ENCODE measurements at regions not wholly inside any gene's neighbourhood (a gene's known extent, or its start where the extent isn't known, plus 50 kb on each side); places are given as distances from the start of the nearest gene placed in this dataset.

DNA sequence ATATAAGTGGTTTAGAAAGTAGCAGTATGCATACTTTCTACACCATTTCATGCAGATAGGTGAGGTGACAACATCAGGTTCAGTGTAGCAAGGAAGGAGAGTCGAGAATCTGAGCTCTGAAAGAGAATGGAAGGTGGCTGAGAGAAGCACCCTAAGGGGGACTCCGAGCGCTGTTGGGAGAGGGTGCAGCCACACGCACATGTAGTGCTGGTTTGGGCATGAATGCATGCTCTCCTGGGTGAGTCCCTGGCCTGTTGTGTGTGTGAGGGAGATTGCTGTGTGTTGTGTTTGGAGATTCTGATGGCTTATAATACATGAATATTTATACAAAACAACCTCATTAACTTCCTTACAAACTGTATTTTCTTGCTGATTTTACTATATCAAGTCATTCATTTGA lies 180.3 kb upstream of the LRIG3 start:
- Histone ChIP-seq H3K4me1 (ENCODE audit: insufficient read depth, low read length, poor library complexity, severe bottlenecking) (no peaks in the 10 kb centered on the region), H3K4me3 (ENCODE audit: low read depth, low read length, poor library complexity, severe bottlenecking) (no peak overlapping the region), H3K27ac (ENCODE audit: low read depth, low read length, poor library complexity, severe bottlenecking) (no peak overlapping the region), H3K79me2 (ENCODE audit: insufficient read depth, low read depth, low read length) (no peaks in the 10 kb centered on the region), H3K9me3 (ENCODE audit: low read length) (no peaks in the 10 kb centered on the region), H3K9me2 (ENCODE audit: insufficient read depth, low read length) (no peaks in the 10 kb centered on the region), H4K20me1 (ENCODE audit: insufficient read depth, low read length) (no peaks in the 10 kb centered on the region), H2AFZ (ENCODE audit: low read length) (no peak overlapping the region), H3K4me2 (ENCODE audit: low read length) (no peak overlapping the region), H3K36me3 (ENCODE audit: insufficient read depth, low read length) (no peaks in the 10 kb centered on the region)
- no TSS peak for BruUV-seq (replicated peaks)
- no peak for DNase-seq (ENCODE audit: low spot score)
- ChIA-PET CTCF (ENCODE audit: unreplicated experiment) (no interaction called here), POLR2A (no interaction called here)
- TF ChIP-seq EZH2phosphoT487 (IDR thresholded peaks at IDR 0.05; ENCODE audit: borderline replicate concordance, low read depth, low read length) = no peak
- TF ChIP-seq, protein P1, sequence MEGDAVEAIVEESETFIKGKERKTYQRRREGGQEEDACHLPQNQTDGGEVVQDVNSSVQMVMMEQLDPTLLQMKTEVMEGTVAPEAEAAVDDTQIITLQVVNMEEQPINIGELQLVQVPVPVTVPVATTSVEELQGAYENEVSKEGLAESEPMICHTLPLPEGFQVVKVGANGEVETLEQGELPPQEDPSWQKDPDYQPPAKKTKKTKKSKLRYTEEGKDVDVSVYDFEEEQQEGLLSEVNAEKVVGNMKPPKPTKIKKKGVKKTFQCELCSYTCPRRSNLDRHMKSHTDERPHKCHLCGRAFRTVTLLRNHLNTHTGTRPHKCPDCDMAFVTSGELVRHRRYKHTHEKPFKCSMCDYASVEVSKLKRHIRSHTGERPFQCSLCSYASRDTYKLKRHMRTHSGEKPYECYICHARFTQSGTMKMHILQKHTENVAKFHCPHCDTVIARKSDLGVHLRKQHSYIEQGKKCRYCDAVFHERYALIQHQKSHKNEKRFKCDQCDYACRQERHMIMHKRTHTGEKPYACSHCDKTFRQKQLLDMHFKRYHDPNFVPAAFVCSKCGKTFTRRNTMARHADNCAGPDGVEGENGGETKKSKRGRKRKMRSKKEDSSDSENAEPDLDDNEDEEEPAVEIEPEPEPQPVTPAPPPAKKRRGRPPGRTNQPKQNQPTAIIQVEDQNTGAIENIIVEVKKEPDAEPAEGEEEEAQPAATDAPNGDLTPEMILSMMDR (conservative IDR thresholded peaks at IDR 0.05; ENCODE audit: low read length) = no peak
- intact Hi-C loops (cut with micrococcal nuclease; ENCODE audit: unreplicated experiment) = no loop called here

DNA sequence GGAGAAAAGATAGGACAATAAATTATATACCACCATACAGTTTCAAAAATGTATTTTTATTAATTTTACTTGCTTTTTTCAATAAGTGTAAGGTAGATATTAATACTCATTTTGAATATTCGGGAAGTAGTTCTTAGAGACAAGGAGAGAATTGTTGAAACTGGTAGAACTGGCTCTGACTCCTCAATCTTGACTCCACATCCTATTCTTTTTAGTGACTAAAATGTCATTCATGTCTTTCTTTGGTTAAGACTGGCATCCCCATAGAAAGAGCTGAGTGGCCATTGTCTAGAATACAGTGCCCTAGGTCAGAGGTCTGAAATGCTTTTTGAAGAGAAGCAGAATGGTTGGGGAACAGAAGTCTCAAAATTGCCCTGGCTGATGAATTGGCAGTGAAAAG lies 177.6 kb upstream of the LRIG3 start:
- POLR2A ChIA-PET = no interaction called here
- intact Hi-C loops (cut with micrococcal nuclease; ENCODE audit: unreplicated experiment) = no loop called here

DNA sequence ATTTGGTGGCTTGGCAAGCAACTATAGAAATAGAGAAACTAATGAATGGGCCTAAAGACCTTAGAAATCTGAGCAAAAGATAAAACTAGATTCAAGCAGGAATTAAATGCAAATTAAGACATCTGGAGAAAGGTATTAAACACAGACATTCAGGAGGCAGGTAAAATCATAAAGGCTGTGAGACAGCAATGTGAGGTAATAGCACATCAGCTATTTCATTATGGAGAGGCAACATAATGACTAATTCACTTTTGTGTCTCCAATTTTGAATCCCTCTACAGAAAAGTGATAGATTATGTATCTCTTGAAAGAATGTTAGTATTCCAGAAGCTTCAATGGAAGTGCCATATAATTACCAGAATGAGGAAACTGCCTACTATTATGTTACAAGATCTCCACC lies 175.9 kb upstream of the LRIG3 start:
- Histone ChIP-seq H3K79me2 (ENCODE audit: insufficient read depth, low read depth, low read length) (no peaks in the 10 kb centered on the region), H4K20me1 (ENCODE audit: insufficient read depth, low read length) (no peaks in the 10 kb centered on the region), H3K27ac (ENCODE audit: low read depth, low read length, poor library complexity, severe bottlenecking) (no peak overlapping the region), H3K9me2 (ENCODE audit: insufficient read depth, low read length) (no peaks in the 10 kb centered on the region), H3K4me2 (ENCODE audit: low read length) (no peak overlapping the region), H3K4me1 (ENCODE audit: insufficient read depth, low read length, poor library complexity, severe bottlenecking) (no peaks in the 10 kb centered on the region), H3K36me3 (ENCODE audit: insufficient read depth, low read length) (no peaks in the 10 kb centered on the region), H3K9me3 (ENCODE audit: low read length) (no peaks in the 10 kb centered on the region), H3K4me3 (ENCODE audit: low read depth, low read length, poor library complexity, severe bottlenecking) (no peak overlapping the region), H2AFZ (ENCODE audit: low read length) (no peak overlapping the region)
- ChIA-PET CTCF (ENCODE audit: unreplicated experiment) (no interaction called here), POLR2A (no interaction called here)
- intact Hi-C loops (cut with micrococcal nuclease; ENCODE audit: unreplicated experiment) = no loop called here
- DNase-seq (ENCODE audit: low spot score) = no peak
- no peak for TF ChIP-seq EZH2phosphoT487 (IDR thresholded peaks at IDR 0.05; ENCODE audit: borderline replicate concordance, low read depth, low read length)
- TF ChIP-seq, protein P1 (conservative IDR thresholded peaks at IDR 0.05; ENCODE audit: low read length) = no peak
- no TSS peak for BruUV-seq (replicated peaks)

More for the DNA sequence above, 177.6 kb upstream of the LRIG3 start:
- no peak for DNase-seq (ENCODE audit: low spot score)
- TF ChIP-seq, protein P1 (conservative IDR thresholded peaks at IDR 0.05; ENCODE audit: low read length) = no peak
- TF ChIP-seq EZH2phosphoT487 (IDR thresholded peaks at IDR 0.05; ENCODE audit: borderline replicate concordance, low read depth, low read length) = no peak
- no peaks in the 10 kb centered on the region for H3K9me3 ChIP-seq (ENCODE audit: low read length)
- H3K4me2 ChIP-seq (ENCODE audit: low read length) = no peak overlapping the region
- no peaks in the 10 kb centered on the region for H3K9me2 ChIP-seq (ENCODE audit: insufficient read depth, low read length)
- H3K4me3 ChIP-seq (ENCODE audit: low read depth, low read length, poor library complexity, severe bottlenecking) = no peak overlapping the region
- H4K20me1 ChIP-seq (ENCODE audit: insufficient read depth, low read length) = no peaks in the 10 kb centered on the region
- no peaks in the 10 kb centered on the region for H3K36me3 ChIP-seq (ENCODE audit: insufficient read depth, low read length)
- H3K79me2 ChIP-seq (ENCODE audit: insufficient read depth, low read depth, low read length) = no peaks in the 10 kb centered on the region
- H3K27ac ChIP-seq (ENCODE audit: low read depth, low read length, poor library complexity, severe bottlenecking) = no peak overlapping the region
- CTCF ChIA-PET (ENCODE audit: unreplicated experiment) = no interaction called here
- H2AFZ ChIP-seq (ENCODE audit: low read length) = no peak overlapping the region
- no peaks in the 10 kb centered on the region for H3K4me1 ChIP-seq (ENCODE audit: insufficient read depth, low read length, poor library complexity, severe bottlenecking)
- no TSS peak for BruUV-seq (replicated peaks)
